ENCODE measurements at regions not wholly inside any gene's neighbourhood (a gene's known extent, or its start where the extent isn't known, plus 50 kb on each side); places are given as distances from the start of the nearest gene placed in this dataset.

DNA sequence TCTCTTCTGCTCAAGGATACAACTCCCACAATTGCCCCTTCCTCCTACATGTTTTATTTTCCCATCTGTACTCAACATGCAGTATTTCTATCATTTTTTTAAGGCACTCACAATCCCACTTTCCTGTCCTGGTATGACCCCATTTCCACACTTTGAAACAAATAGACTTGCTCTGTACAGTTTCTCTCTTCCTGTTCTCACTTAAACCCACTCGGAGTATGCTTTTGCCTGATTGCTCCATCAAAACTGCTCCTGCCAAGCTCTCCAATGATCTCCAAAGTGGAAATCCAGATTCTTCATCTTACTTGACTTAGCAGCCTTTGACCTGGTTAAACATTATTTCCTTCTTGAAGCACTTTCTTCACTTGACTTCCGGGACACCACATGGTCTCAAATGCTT is 384.5 kb downstream of the SEC23A start:
- DNase-seq (ENCODE audit: low read depth) = no peak
- TF ChIP-seq, protein P1, sequence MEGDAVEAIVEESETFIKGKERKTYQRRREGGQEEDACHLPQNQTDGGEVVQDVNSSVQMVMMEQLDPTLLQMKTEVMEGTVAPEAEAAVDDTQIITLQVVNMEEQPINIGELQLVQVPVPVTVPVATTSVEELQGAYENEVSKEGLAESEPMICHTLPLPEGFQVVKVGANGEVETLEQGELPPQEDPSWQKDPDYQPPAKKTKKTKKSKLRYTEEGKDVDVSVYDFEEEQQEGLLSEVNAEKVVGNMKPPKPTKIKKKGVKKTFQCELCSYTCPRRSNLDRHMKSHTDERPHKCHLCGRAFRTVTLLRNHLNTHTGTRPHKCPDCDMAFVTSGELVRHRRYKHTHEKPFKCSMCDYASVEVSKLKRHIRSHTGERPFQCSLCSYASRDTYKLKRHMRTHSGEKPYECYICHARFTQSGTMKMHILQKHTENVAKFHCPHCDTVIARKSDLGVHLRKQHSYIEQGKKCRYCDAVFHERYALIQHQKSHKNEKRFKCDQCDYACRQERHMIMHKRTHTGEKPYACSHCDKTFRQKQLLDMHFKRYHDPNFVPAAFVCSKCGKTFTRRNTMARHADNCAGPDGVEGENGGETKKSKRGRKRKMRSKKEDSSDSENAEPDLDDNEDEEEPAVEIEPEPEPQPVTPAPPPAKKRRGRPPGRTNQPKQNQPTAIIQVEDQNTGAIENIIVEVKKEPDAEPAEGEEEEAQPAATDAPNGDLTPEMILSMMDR (IDR thresholded peaks at IDR 0.05; ENCODE audit: insufficient read depth, low read depth, low read length) = no peak
- H3K27me3 ChIP-seq (ENCODE audit: control insufficient read depth, insufficient read depth, low read length) = no peaks in the 10 kb centered on the region
- no peaks in the 10 kb centered on the region for H3K36me3 ChIP-seq (ENCODE audit: control insufficient read depth, insufficient read depth, low read length)
- CTCF ChIA-PET = interaction anchor here (1.1 kb wide), 1 partner anchor 296 kb away, joined by 5 read pairs; no protein-coding TSS in a partner anchor
- POLR2A ChIA-PET = no interaction called here
- H3K4me3 ChIP-seq (ENCODE audit: low read depth, low read length) = no peak overlapping the region

DNA sequence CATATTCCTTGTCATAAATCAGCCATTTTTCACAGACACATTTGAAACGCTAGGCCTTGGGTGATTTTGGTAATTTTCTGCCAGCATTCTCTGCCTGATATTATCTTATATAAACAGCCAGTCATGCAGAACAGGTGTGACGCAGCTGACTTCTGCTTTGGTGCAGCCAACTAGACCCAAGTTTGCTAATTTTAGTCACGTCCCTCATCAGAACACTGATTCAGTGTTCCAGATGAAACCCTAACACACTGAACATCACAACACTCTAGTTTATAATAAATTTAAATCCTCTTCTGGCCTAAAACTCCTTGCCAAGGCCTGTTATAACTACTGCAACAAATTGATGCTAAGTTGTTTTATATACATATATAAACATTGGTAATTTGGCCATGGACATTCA is 386.1 kb downstream of the SEC23A start:
- ChIA-PET POLR2A (no interaction called here), CTCF (no interaction called here)
- no peak for DNase-seq (ENCODE audit: low read depth)
- TF ChIP-seq, protein P1 (IDR thresholded peaks at IDR 0.05; ENCODE audit: insufficient read depth, low read depth, low read length) = no peak
- H3K27me3 ChIP-seq (ENCODE audit: control insufficient read depth, insufficient read depth, low read length) = no peaks in the 10 kb centered on the region
- no peaks in the 10 kb centered on the region for H3K36me3 ChIP-seq (ENCODE audit: control insufficient read depth, insufficient read depth, low read length)
- no peak overlapping the region for H3K4me3 ChIP-seq (ENCODE audit: low read depth, low read length)

DNA sequence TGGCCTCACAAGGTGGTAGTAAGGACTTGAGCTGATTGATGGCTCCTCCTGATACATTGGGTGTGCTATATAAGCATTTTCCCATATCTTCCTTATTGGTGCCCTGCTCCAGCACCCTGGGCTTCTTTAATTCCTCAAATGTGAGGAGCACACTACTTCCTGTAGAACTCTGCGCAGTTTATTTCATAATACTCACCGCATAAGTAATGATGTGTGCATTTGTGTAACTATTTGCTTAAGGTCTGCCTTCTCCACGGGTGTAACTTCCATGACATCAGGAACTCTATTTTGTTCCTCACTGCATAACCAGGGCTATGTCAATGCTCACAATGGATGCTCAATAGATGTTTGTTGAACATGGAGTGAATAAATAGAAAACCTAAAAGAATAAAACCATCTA is 392.2 kb downstream of the SEC23A start:
- Histone ChIP-seq H3K4me3 (ENCODE audit: low read depth, low read length) (no peak overlapping the region), H3K27me3 (ENCODE audit: control insufficient read depth, insufficient read depth, low read length) (no peaks in the 10 kb centered on the region), H3K36me3 (ENCODE audit: control insufficient read depth, insufficient read depth, low read length) (no peaks in the 10 kb centered on the region)
- TF ChIP-seq, protein P1 (IDR thresholded peaks at IDR 0.05; ENCODE audit: insufficient read depth, low read depth, low read length) = no peak
- ChIA-PET POLR2A (no interaction called here), CTCF (interaction anchor here (2.8 kb wide), 1 partner anchor 11 kb away, joined by 8 read pairs; no protein-coding TSS in a partner anchor)
- DNase-seq (ENCODE audit: low read depth) = no peak

GRCh38 chr14:38710196-38710595 is 392.8 kb downstream of the SEC23A start:
- DNase-seq (ENCODE audit: low read depth) = no peak
- Histone ChIP-seq H3K36me3 (ENCODE audit: control insufficient read depth, insufficient read depth, low read length) (no peaks in the 10 kb centered on the region), H3K4me3 (ENCODE audit: low read depth, low read length) (no peak overlapping the region), H3K27me3 (ENCODE audit: control insufficient read depth, insufficient read depth, low read length) (no peaks in the 10 kb centered on the region)
- ChIA-PET POLR2A (no interaction called here), CTCF (interaction anchor here (0.9 to 2.8 kb wide), 2 partner anchors 10 to 12 kb away, joined by 3 to 8 read pairs; no protein-coding TSS in a partner anchor)
- TF ChIP-seq, protein P1 (IDR thresholded peaks at IDR 0.05; ENCODE audit: insufficient read depth, low read depth, low read length) = no peak

GRCh38 chr14:38705220-38705619 is 397.8 kb downstream of the SEC23A start:
- no peak for DNase-seq (ENCODE audit: low read depth)
- CTCF ChIA-PET = no interaction called here
- TF ChIP-seq, protein P1 (IDR thresholded peaks at IDR 0.05; ENCODE audit: insufficient read depth, low read depth, low read length) = no peak

More at GRCh38 chr14:38705220-38705619, 397.8 kb downstream of the SEC23A start:
- POLR2A ChIA-PET = no interaction called here
- Histone ChIP-seq H3K27me3 (ENCODE audit: control insufficient read depth, insufficient read depth, low read length) (no peaks in the 10 kb centered on the region), H3K36me3 (ENCODE audit: control insufficient read depth, insufficient read depth, low read length) (no peaks in the 10 kb centered on the region), H3K4me3 (ENCODE audit: low read depth, low read length) (no peak overlapping the region)
